IMR-90 (cell line): ENCODE measurements at regions not wholly inside any gene's neighbourhood (a gene's known extent, or its start where the extent isn't known, plus 50 kb on each side); places are given as distances from the start of the nearest gene placed in this dataset.

Experiments used
- ATAC-seq: fragments of 200-7000 bp; cut with Tn5 transposase; 2 replicates; pipeline ENCODE4 v1.9.1; 2020; ENCODE audit warnings: low read depth, mild to moderate bottlenecking, moderate library complexity
- BruUV-seq: library from RNA; stranded (reverse); fragments of 400-500 nt; replicated peaks from 2 replicates; lab custom pipeline; 2021; lab: Mats Ljungman, UMichigan
- CTCF ChIA-PET: fragments of 300-600 bp; formaldehyde crosslinking; extraction: SDS; loops from one replicate; lab custom pipeline; 2021; ENCODE audit warnings: antibody characterized with exemption; lab: Yijun Ruan, JAX
- POLR2A ChIA-PET: fragments of 300-600 bp; sonication (Branson Sonifier 250); formaldehyde crosslinking; loops from one replicate; lab custom pipeline; 2022; ENCODE audit warnings: antibody characterized with exemption; ENCODE audit not compliant: unreplicated experiment; lab: Charles Lee
- DNase-seq: peaks from one replicate; pipeline ENCODE4 v3.0.0; 2013
- H2AFZ ChIP-seq: replicated peaks from 2 replicates; pipeline ENCODE3; 2013; ENCODE audit warnings: low read length, mild to moderate bottlenecking; ENCODE audit not compliant: poor library complexity
- H2AK5ac ChIP-seq: 2 replicates; pipeline ENCODE4 v1.6.1; 2013; ENCODE audit warnings: low read depth, low read length, inconsistent platforms
- H2AK9ac ChIP-seq: replicated peaks from 2 replicates; pipeline ENCODE3; 2013; ENCODE audit warnings: mild to moderate bottlenecking, low read depth, low read length, moderate library complexity; ENCODE audit not compliant: poor library complexity
- H2BK120ac ChIP-seq: 2 replicates; pipeline ENCODE4 v1.6.1; 2013; ENCODE audit warnings: low read depth, low read length, inconsistent platforms
- H2BK15ac ChIP-seq: 3 replicates; pipeline ENCODE4 v1.6.1; 2013; ENCODE audit warnings: low read depth, low read length, inconsistent platforms
- H2BK20ac ChIP-seq: 2 replicates; pipeline ENCODE4 v1.6.1; 2013; ENCODE audit warnings: low read depth, mild to moderate bottlenecking, inconsistent platforms, low read length, moderate library complexity
- H2BK5ac ChIP-seq: 2 replicates; pipeline ENCODE4 v1.6.1; 2013; ENCODE audit warnings: mild to moderate bottlenecking, low read depth, low read length, inconsistent platforms; ENCODE audit not compliant: poor library complexity, severe bottlenecking
- H3K14ac ChIP-seq: replicated peaks from 2 replicates; pipeline ENCODE4 v1.6.1; 2013; ENCODE audit warnings: low read depth, low read length, inconsistent platforms
- H3K18ac ChIP-seq: 2 replicates; pipeline ENCODE4 v1.6.1; 2013; ENCODE audit warnings: low read depth, low read length, control low read depth
- H3K23ac ChIP-seq: 2 replicates; pipeline ENCODE4 v1.6.1; 2013; ENCODE audit warnings: low read depth, low read length, inconsistent platforms
- H3K27ac ChIP-seq: 2 replicates; pipeline ENCODE4 v1.5.1; 2013; ENCODE audit warnings: mild to moderate bottlenecking, control low read depth, low read length; ENCODE audit not compliant: insufficient read depth
- H3K27me3 ChIP-seq: 2 replicates; pipeline ENCODE4 v1.6.1; 2013; ENCODE audit warnings: low read length; ENCODE audit not compliant: control insufficient read depth, insufficient read depth
- H3K36me3 ChIP-seq: 2 replicates; pipeline ENCODE4 v1.6.1; 2013; ENCODE audit warnings: low read length, mixed read lengths; ENCODE audit not compliant: control insufficient read depth, insufficient read depth
- H3K4ac ChIP-seq: 2 replicates; pipeline ENCODE4 v1.6.1; 2013; ENCODE audit warnings: low read depth, low read length, inconsistent platforms
- H3K4me1 ChIP-seq: 2 replicates; pipeline ENCODE4 v1.6.1; 2013; ENCODE audit warnings: low read length, mixed read lengths; ENCODE audit not compliant: control insufficient read depth, insufficient read depth
- H3K4me2 ChIP-seq: 2 replicates; pipeline ENCODE4 v1.6.1; 2013; ENCODE audit warnings: low read depth, mild to moderate bottlenecking, control low read depth, low read length, moderate library complexity
- H3K4me3 ChIP-seq: 2 replicates; pipeline ENCODE4 v1.5.1; 2013; ENCODE audit warnings: low read depth, mild to moderate bottlenecking, control low read depth, low read length, moderate library complexity; ENCODE audit not compliant: insufficient read depth
- H3K56ac ChIP-seq: 2 replicates; pipeline ENCODE4 v1.6.1; 2013; ENCODE audit warnings: low read length, inconsistent platforms; ENCODE audit not compliant: insufficient read depth; ENCODE audit errors: extremely low read depth
- H3K79me1 ChIP-seq, 2 experiments: 2 replicates each; pipeline ENCODE4 v1.6.1; 2013; ENCODE audit warnings: low read length in 2 of 2, inconsistent platforms in 1 of 2, low read depth in 1 of 2
- H3K9ac ChIP-seq: 2 replicates; pipeline ENCODE4 v1.6.1; 2013; ENCODE audit warnings: low read depth, low read length, control low read depth
- H3K9me1 ChIP-seq: 2 replicates; pipeline ENCODE4 v1.6.1; 2013; ENCODE audit warnings: low read length, inconsistent platforms; ENCODE audit not compliant: insufficient read depth
- H3K9me3 ChIP-seq: 2 replicates; pipeline ENCODE4 v1.6.1; 2013; ENCODE audit warnings: low read length; ENCODE audit not compliant: control insufficient read depth, insufficient read depth
- H4K20me1 ChIP-seq: 2 replicates; pipeline ENCODE4 v1.6.1; 2013; ENCODE audit warnings: low read length, inconsistent platforms; ENCODE audit not compliant: insufficient read depth
- H4K5ac ChIP-seq: 2 replicates; pipeline ENCODE4 v1.6.1; 2013; ENCODE audit warnings: mild to moderate bottlenecking, low read depth, low read length, control low read depth
- H4K8ac ChIP-seq, 2 experiments: 2 replicates each; pipeline ENCODE4 v1.6.1; 2013; ENCODE audit warnings: low read depth in 2 of 2, low read length in 2 of 2, control low read depth in 1 of 2, inconsistent platforms in 1 of 2
- H4K91ac ChIP-seq: 2 replicates; pipeline ENCODE4 v1.6.1; 2013; ENCODE audit warnings: low read depth, low read length, inconsistent platforms; ENCODE audit not compliant: insufficient read depth
- BHLHE40 ChIP-seq: fragments of 150-350 bp; IDR thresholded peaks from 2 replicates; pipeline ENCODE4 v1.6.1; 2016; ENCODE audit warnings: mild to moderate bottlenecking, low read depth, low read length
- CHD1 ChIP-seq: IDR thresholded peaks from 2 replicates; pipeline ENCODE4 v1.6.1; 2012; ENCODE audit warnings: low read depth, low read length, improper control_type of control experiment
- CTCF ChIP-seq: conservative IDR thresholded peaks from 2 replicates; pipeline ENCODE4 v1.5.1; 2012; ENCODE audit warnings: mild to moderate bottlenecking, low read depth, low read length, improper control_type of control experiment
- ELK1 ChIP-seq: fragments of 150-350 bp; IDR thresholded peaks from 2 replicates; pipeline ENCODE4 v1.6.1; 2016; ENCODE audit warnings: low read depth, mild to moderate bottlenecking, low read length, moderate library complexity, borderline replicate concordance
- FOS ChIP-seq: fragments of 150-350 bp; IDR thresholded peaks from 2 replicates; pipeline ENCODE4 v1.6.1; 2016; ENCODE audit warnings: low read depth, low read length
- MAFK ChIP-seq: IDR thresholded peaks from 2 replicates; pipeline ENCODE4 v1.6.1; 2012; ENCODE audit warnings: low read depth, low read length, improper control_type of control experiment
- MAZ ChIP-seq: IDR thresholded peaks from 2 replicates; pipeline ENCODE4 v1.6.1; 2012; ENCODE audit warnings: low read depth, mild to moderate bottlenecking, low read length, improper control_type of control experiment, moderate library complexity, borderline replicate concordance
- NFE2L2 ChIP-seq: fragments of 150-350 bp; IDR thresholded peaks from 2 replicates; pipeline ENCODE4 v1.6.1; 2016; ENCODE audit warnings: low read depth, mild to moderate bottlenecking, low read length
- POLR2A ChIP-seq: IDR thresholded peaks from 2 replicates; pipeline ENCODE4 v1.6.1; 2012; ENCODE audit warnings: mild to moderate bottlenecking, low read depth, low read length
- RAD21 ChIP-seq: IDR thresholded peaks from 2 replicates; pipeline ENCODE4 v1.6.1; 2012; ENCODE audit warnings: low read length, improper control_type of control experiment
- RCOR1 ChIP-seq: IDR thresholded peaks from 2 replicates; pipeline ENCODE4 v1.6.1; 2012; ENCODE audit warnings: mild to moderate bottlenecking, low read length, improper control_type of control experiment; ENCODE audit not compliant: insufficient replicate concordance
- RFX5 ChIP-seq: IDR thresholded peaks from 2 replicates; pipeline ENCODE4 v1.8.0; 2012; ENCODE audit warnings: low read depth, mild to moderate bottlenecking, low read length, moderate library complexity
- SMC3 ChIP-seq: fragments of 150-350 bp; IDR thresholded peaks from 2 replicates; pipeline ENCODE4 v1.6.1; 2016; ENCODE audit warnings: low read depth, mild to moderate bottlenecking, antibody characterized with exemption, low read length, moderate library complexity
- USF2 ChIP-seq: fragments of 150-350 bp; IDR thresholded peaks from 2 replicates; pipeline ENCODE4 v1.6.1; 2017; ENCODE audit warnings: mild to moderate bottlenecking, antibody characterized with exemption, low read length, low read depth
- WGBS, 2 experiments: methylation state at CpG; one replicate each; pipeline versions ENCODE4 v1.1.5 to v1.1.7; 2013; ENCODE audit warnings: missing lambda C conversion rate in 2 of 2; ENCODE audit not compliant: insufficient read length in 1 of 2; ENCODE audit errors: extremely low coverage in 2 of 2; 5-methylcytosine and 5-hydroxymethylcytosine counted together
- dilution Hi-C: fragments of 300-500 bp; cut with HindIII; formaldehyde crosslinking; loops from one replicate; pipeline ENCODE4 v1.14.3; 2018; ENCODE audit warnings: low sequenced_read_pairs; ENCODE audit not compliant: unreplicated experiment
- in situ Hi-C: fragments of 300-500 bp; cut with MboI; formaldehyde crosslinking; loops from 3 replicates; pipeline ENCODE4 v1.14.3; 2019; ENCODE audit warnings: low sequenced_read_pairs, inconsistent platforms, mixed read lengths
- intact Hi-C: fragments of 100-400 bp; cut with micrococcal nuclease; formaldehyde crosslinking; loops from 2 replicates; pipeline ENCODE4 v1.10.0; 2022

- POLR2A ChIA-PET = no interaction called here
- TF ChIP-seq ELK1 = no peak
- TF ChIP-seq FOS = no peak
- TF ChIP-seq MAZ = no peak
- TF ChIP-seq USF2 = no peak
- no peak for TF ChIP-seq CTCF
- no peak for TF ChIP-seq RCOR1
- TF ChIP-seq RFX5 = no peak
- no peak for TF ChIP-seq CHD1
- TF ChIP-seq POLR2A = no peak
- no peak for TF ChIP-seq RAD21
- no peak for TF ChIP-seq SMC3
- TF ChIP-seq NFE2L2 = no peak
- TF ChIP-seq MAFK = no peak
- no peak for TF ChIP-seq BHLHE40
- Histone ChIP-seq H2BK120ac (no peak overlapping the region), H3K23ac (no peak overlapping the region), H4K5ac (no peak overlapping the region), H2BK20ac (no peak overlapping the region), H3K18ac (no peak overlapping the region), H3K4me2 (no peak overlapping the region), H3K4me1 (no peaks in the 10 kb centered on the region), H3K56ac (no peak overlapping the region), H3K9ac (no peak overlapping the region), H3K4me3 (no peak overlapping the region), H3K14ac (no peak overlapping the region), H3K9me1 (no peaks in the 10 kb centered on the region), H3K36me3 (no peaks in the 10 kb centered on the region), H4K20me1 (no peaks in the 10 kb centered on the region), H3K27ac (no peak overlapping the region), H3K27me3 (no peaks in the 10 kb centered on the region; the same call in 1 of the 2 replicates), H2AFZ (no peak overlapping the region), H3K79me1 (no peaks in the 10 kb centered on the region), H2AK9ac (no peak overlapping the region), H4K91ac (no peak overlapping the region), H2AK5ac (no peak overlapping the region), H3K9me3 (no peaks in the 10 kb centered on the region), H2BK5ac (no peak overlapping the region), H3K4ac (no peak overlapping the region), H4K8ac (no peak overlapping the region), H2BK15ac (no peak overlapping the region)
- intact Hi-C loops (no loop called here), in situ Hi-C loops (loop anchor here (25.0 kb wide), 1 partner anchor 1946 kb away; no protein-coding TSS in a partner anchor), dilution Hi-C loops (no loop called here)
- DNase-seq = no peak
- ATAC-seq = no peak
- BruUV-seq = no TSS peak
- CTCF ChIA-PET = no interaction called here
- 34% methylated on average over 2 of the region's 3 CpGs; no CpG with 5 or more reads in 1 of the 2 experiments for WGBS, 2 experiments
These were observed 489.5 kb downstream of the BUD13 start for GRCh38 chr11:116283300-116283699.
